ENCODE measurements at regions not wholly inside any gene's neighbourhood (a gene's known extent, or its start where the extent isn't known, plus 50 kb on each side); places are given as distances from the start of the nearest gene placed in this dataset.

GRCh38 chr18:69109686-69110085 lies 291.0 kb upstream of the DOK6 start:
- DNase-seq: no peak

GRCh38 chr18:69120833-69121232 lies 279.9 kb upstream of the DOK6 start:
- no peak for DNase-seq

GRCh38 chr18:69123421-69123820 lies 277.3 kb upstream of the DOK6 start:
- DNase-seq: no peak

- no peak for DNase-seq
Measured at GRCh38 chr18:69127873-69128500, 272.7 kb upstream of the DOK6 start.

- DNase-seq: no peak
Measured at GRCh38 chr18:69128566-69128965, 272.1 kb upstream of the DOK6 start.

GRCh38 chr18:69128978-69129377 lies 271.7 kb upstream of the DOK6 start:
- no peak for DNase-seq

GRCh38 chr18:69138088-69138487 lies 262.6 kb upstream of the DOK6 start:
- no peak for DNase-seq

GRCh38 chr18:69143084-69143483 lies 257.6 kb upstream of the DOK6 start:
- DNase-seq: no peak

GRCh38 chr18:69152436-69152835 lies 248.3 kb upstream of the DOK6 start:
- no peak for DNase-seq

- DNase-seq: no peak
Measured at GRCh38 chr18:69157906-69158305, 242.8 kb upstream of the DOK6 start.

- no peak for DNase-seq
Measured at GRCh38 chr18:69158944-69159343, 241.7 kb upstream of the DOK6 start.

GRCh38 chr18:69161383-69162028 lies 239.2 kb upstream of the DOK6 start:
- DNase-seq: no peak

GRCh38 chr18:69162649-69163048 lies 238.0 kb upstream of the DOK6 start:
- no peak for DNase-seq

GRCh38 chr18:69172046-69172445 lies 228.6 kb upstream of the DOK6 start:
- DNase-seq: no peak

GRCh38 chr18:69175681-69176080 lies 225.0 kb upstream of the DOK6 start:
- DNase-seq: no peak

- no peak for DNase-seq
Measured at GRCh38 chr18:69176741-69177140, 223.9 kb upstream of the DOK6 start.

- no peak for DNase-seq
Measured at GRCh38 chr18:69177702-69178101, 223.0 kb upstream of the DOK6 start.

GRCh38 chr18:69186162-69186561 lies 214.5 kb upstream of the DOK6 start:
- DNase-seq: no peak

- DNase-seq: no peak
Measured at GRCh38 chr18:69196336-69196735, 204.4 kb upstream of the DOK6 start.

- no peak for DNase-seq
Measured at GRCh38 chr18:69205925-69206324, 194.8 kb upstream of the DOK6 start.

GRCh38 chr18:69208545-69208944 lies 192.1 kb upstream of the DOK6 start:
- no peak for DNase-seq

- DNase-seq: no peak
Measured at GRCh38 chr18:69209761-69210160, 190.9 kb upstream of the DOK6 start.

GRCh38 chr18:69213842-69214241 lies 186.8 kb upstream of the DOK6 start:
- DNase-seq: no peak

GRCh38 chr18:69215161-69215560 lies 185.5 kb upstream of the DOK6 start:
- DNase-seq: no peak

GRCh38 chr18:69216321-69216720 lies 184.4 kb upstream of the DOK6 start:
- DNase-seq: no peak

Data from NCI-H1436 treated with DMSO at 0.1 percent for 48 hours (cell line).